ENCODE measurements at regions not wholly inside any gene's neighbourhood (a gene's known extent, or its start where the extent isn't known, plus 50 kb on each side); places are given as distances from the start of the nearest gene placed in this dataset.

GRCh38 chr4:180680305-180680704 lies 1562.9 kb upstream of the TENM3 start:
- no peak for TF ChIP-seq CTCF (IDR thresholded peaks at IDR 0.05; ENCODE audit: insufficient read depth, low read depth, low read length)
- no peak for TF ChIP-seq EZH2 (IDR thresholded peaks at IDR 0.05; ENCODE audit: insufficient read depth, low read length)
